ENCODE measurements at regions not wholly inside any gene's neighbourhood (a gene's known extent, or its start where the extent isn't known, plus 50 kb on each side); places are given as distances from the start of the nearest gene placed in this dataset.
A peak's percentile ranks its signal among the peaks of the same experiment; 100 is the strongest.
"Not testable (repeated sequence)": the region's sequence is repeated elsewhere in the genome, so short reads cannot be mapped to it uniquely, and the experiment has no call there.

- Mint-ChIP-seq H3K4me3 (no peak overlapping the region), H3K9me3 (no peaks in the 10 kb centered on the region), H3K4me1 (peaks cover 0 to 7% (median 0%) of the 10 kb centered on the region in 3 donors), H3K27ac (peak overlapping the region in 1 of 6 donors; percentile 5), H3K36me3 (no peaks in the 10 kb centered on the region), H3K27me3 (peaks cover 0 to 10% (median 8%) of the 10 kb centered on the region in 3 donors)
- ATAC-seq (ENCODE audit: low read depth in 2 of 2): no peak
- no peak for DNase-seq
Measured at GRCh38 chr12:91657032-91657431, 474.4 kb upstream of the DCN start.

GRCh38 chr12:91655966-91656365, 473.3 kb upstream of the DCN start:
- no peak for DNase-seq
- H3K27ac Mint-ChIP-seq: no peak overlapping the region
- H3K4me3 Mint-ChIP-seq: no peak overlapping the region
- no peaks in the 10 kb centered on the region for H3K36me3 Mint-ChIP-seq
- no peak for ATAC-seq (ENCODE audit: low read depth in 2 of 2)
- H3K4me1 Mint-ChIP-seq: peaks cover 0 to 7% (median 0%) of the 10 kb centered on the region in 3 donors
- peaks cover 7 to 18% (median 15%) of the 10 kb centered on the region in 3 donors for H3K27me3 Mint-ChIP-seq
- peaks cover 0 to 2% (median 0%) of the 10 kb centered on the region in 7 donors for H3K9me3 Mint-ChIP-seq

- peaks cover 16 to 25% (median 18%) of the 10 kb centered on the region in 3 donors for H3K27me3 Mint-ChIP-seq
Measured at GRCh38 chr12:91654087-91654486, 471.5 kb upstream of the DCN start.

DNA sequence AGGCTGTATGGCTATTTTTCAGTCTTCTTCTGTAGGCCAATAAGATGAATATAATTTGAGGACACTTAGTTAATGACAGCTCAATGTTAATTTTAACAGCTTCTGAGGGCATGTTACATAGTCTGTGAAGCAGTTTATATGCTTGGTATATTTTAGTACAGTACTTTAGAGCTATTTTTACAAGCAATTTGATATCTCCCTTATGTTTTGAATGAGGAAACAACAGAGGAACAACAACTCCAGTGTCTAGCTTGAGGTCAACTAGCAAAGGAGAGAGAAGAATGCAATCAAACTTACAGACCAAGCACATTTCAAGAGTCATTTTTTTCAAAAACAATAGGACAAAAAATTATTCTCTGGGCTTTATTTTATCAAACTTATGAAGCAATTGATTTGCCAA, 469.1 kb upstream of the DCN start:
- DNase-seq (no peak), ATAC-seq (ENCODE audit: low read depth in 2 of 2) (no peak)
- Mint-ChIP-seq H3K27me3 (peaks cover 25 to 29% (median 28%) of the 10 kb centered on the region in 3 donors), H3K9me3 (peaks cover 0 to 2% (median 0%) of the 10 kb centered on the region in 7 donors), H3K36me3 (no peaks in the 10 kb centered on the region), H3K27ac (no peak overlapping the region), H3K4me3 (no peak overlapping the region), H3K4me1 (no peaks in the 10 kb centered on the region)

More at GRCh38 chr12:91654087-91654486, 471.5 kb upstream of the DCN start:
- DNase-seq (no peak), ATAC-seq (ENCODE audit: low read depth in 2 of 2) (no peak)
- Mint-ChIP-seq H3K9me3 (peaks cover 0 to 2% (median 0%) of the 10 kb centered on the region in 7 donors), H3K27ac (no peak overlapping the region), H3K4me1 (peaks cover 0 to 7% (median 0%) of the 10 kb centered on the region in 3 donors), H3K4me3 (no peak overlapping the region), H3K36me3 (no peaks in the 10 kb centered on the region)

DNA sequence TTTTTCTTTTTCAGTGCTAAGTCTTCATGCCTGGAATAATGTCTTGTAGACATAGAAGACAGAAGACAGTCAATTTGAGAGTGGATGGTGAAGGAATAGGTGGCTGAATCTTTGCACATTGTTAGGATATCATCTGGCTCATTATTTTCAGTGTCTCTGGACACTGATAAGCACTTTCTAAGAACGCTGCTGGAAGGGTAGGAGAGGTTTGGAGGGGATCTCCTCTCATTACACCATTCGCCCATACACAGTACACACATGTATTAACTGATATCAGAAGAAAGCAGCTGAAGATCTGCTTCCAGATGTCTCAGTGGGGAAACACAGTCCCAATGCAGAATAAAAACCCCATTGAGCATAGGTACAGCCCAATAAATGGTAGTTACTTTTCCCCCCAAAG, 461.1 kb upstream of the DCN start:
- no peak overlapping the region for H3K27ac Mint-ChIP-seq
- no peaks in the 10 kb centered on the region for H3K36me3 Mint-ChIP-seq
- ATAC-seq (ENCODE audit: low read depth in 2 of 2) (no peak), DNase-seq (no peak)
- no peaks in the 10 kb centered on the region for H3K9me3 Mint-ChIP-seq
- H3K27me3 Mint-ChIP-seq: peaks cover 0 to 14% (median 11%) of the 10 kb centered on the region in 3 donors
- no peak overlapping the region for H3K4me3 Mint-ChIP-seq
- H3K4me1 Mint-ChIP-seq: no peaks in the 10 kb centered on the region

- Mint-ChIP-seq H3K9me3 (no peaks in the 10 kb centered on the region), H3K4me3 (no peak overlapping the region), H3K4me1 (no peaks in the 10 kb centered on the region), H3K36me3 (no peaks in the 10 kb centered on the region), H3K27me3 (peaks cover 0 to 6% (median 6%) of the 10 kb centered on the region in 3 donors), H3K27ac (peak overlapping the region in 1 of 6 donors; percentile 6)
- DNase-seq: no peak
- no peak for ATAC-seq (ENCODE audit: low read depth in 2 of 2)
Measured at GRCh38 chr12:91640021-91640420, 457.4 kb upstream of the DCN start.

DNA sequence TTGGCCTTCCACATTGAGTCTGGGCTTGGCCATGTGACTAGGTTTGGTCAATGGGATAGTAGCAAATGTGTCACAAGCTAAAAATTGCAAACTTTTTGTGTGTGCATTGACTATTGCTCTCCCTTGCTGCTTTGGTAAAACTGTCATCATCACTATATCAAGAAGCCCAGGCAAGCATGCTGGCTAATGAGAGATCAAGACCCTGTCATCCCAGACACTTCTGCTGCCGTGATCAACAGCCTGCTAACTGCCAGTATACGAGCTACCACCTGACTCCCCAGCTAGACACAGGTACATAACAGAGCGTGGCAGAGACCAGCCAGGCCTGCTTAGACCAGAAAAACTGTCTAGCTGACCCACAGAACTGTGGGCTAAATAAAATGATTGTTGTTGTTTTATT, 456.7 kb upstream of the DCN start:
- H3K9me3 Mint-ChIP-seq: peaks cover 0 to 6% (median 0%) of the 10 kb centered on the region in 7 donors
- H3K27me3 Mint-ChIP-seq: peaks cover 0 to 11% (median 6%) of the 10 kb centered on the region in 3 donors
- no peak overlapping the region for H3K27ac Mint-ChIP-seq
- no peaks in the 10 kb centered on the region for H3K36me3 Mint-ChIP-seq
- ATAC-seq (ENCODE audit: low read depth in 2 of 2) (no peak), DNase-seq (no peak)
- no peaks in the 10 kb centered on the region for H3K4me1 Mint-ChIP-seq
- no peak overlapping the region for H3K4me3 Mint-ChIP-seq

- Mint-ChIP-seq H3K36me3 (no peaks in the 10 kb centered on the region), H3K4me1 (no peaks in the 10 kb centered on the region), H3K9me3 (peaks cover 0 to 7% (median 0%) of the 10 kb centered on the region in 7 donors), H3K27me3 (peaks cover 0 to 11% (median 6%) of the 10 kb centered on the region in 3 donors), H3K27ac (no peak overlapping the region), H3K4me3 (no peak overlapping the region)
- ATAC-seq (ENCODE audit: low read depth in 2 of 2) (no peak), DNase-seq (no peak)
Measured at GRCh38 chr12:91637789-91638624, 455.4 kb upstream of the DCN start.

DNA sequence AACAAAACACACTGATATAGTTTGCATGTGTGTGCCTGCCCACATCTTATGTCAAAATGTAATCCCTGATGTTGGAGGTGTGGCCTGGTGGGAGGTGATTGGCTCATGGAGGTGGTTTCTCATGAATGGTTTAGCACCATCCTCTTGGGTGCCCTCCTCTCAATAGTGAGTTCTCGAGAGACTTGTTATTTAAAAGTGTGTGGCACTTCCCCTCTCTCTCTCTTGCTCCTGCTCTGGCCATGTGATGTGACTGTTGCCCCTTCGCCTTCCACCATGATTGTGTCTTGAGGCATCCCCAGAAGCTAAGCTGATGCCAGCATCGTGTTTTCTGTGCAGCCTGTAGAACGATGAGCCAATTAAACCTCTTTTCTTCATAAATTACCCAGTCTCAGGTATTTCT, 454.1 kb upstream of the DCN start:
- Mint-ChIP-seq H3K9me3 (peaks cover 0 to 7% (median 0%) of the 10 kb centered on the region in 7 donors), H3K4me3 (no peak overlapping the region), H3K27ac (no peak overlapping the region), H3K36me3 (no peaks in the 10 kb centered on the region), H3K27me3 (peaks cover 0 to 11% (median 8%) of the 10 kb centered on the region in 3 donors), H3K4me1 (no peaks in the 10 kb centered on the region)
- no peak for DNase-seq
- ATAC-seq (ENCODE audit: low read depth in 2 of 2): no peak

DNA sequence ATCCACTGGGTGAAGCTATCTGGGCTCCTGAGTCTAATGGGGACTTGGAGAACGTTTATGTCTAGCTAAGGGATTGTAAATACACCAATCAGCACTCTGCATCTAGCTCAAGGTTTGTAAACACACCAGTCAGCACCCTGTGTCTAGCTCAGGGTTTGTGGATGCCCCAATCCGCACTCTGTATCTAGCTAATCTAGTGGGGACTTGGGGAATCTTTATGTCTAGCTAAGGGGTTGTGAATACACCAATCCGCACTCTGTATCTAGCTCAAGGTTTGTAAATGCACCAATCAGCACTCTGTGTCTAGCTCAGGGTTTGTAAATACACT, 451.7 kb upstream of the DCN start:
- H3K4me1 Mint-ChIP-seq; ATAC-seq (ENCODE audit: low read depth in 2 of 2); H3K36me3 Mint-ChIP-seq; H3K9me3 Mint-ChIP-seq; DNase-seq; H3K27ac Mint-ChIP-seq; H3K4me3 Mint-ChIP-seq: not testable (repeated sequence)
- peaks cover 0 to 11% (median 8%) of the 10 kb centered on the region in 3 donors for H3K27me3 Mint-ChIP-seq

- H3K9me3 Mint-ChIP-seq: peaks cover 0 to 7% (median 0%) of the 10 kb centered on the region in 7 donors
- DNase-seq (no peak), ATAC-seq (ENCODE audit: low read depth in 2 of 2) (no peak)
- H3K36me3 Mint-ChIP-seq: no peaks in the 10 kb centered on the region
- no peaks in the 10 kb centered on the region for H3K4me1 Mint-ChIP-seq
- H3K4me3 Mint-ChIP-seq: no peak overlapping the region
- no peak overlapping the region for H3K27ac Mint-ChIP-seq
- peaks cover 0 to 11% (median 8%) of the 10 kb centered on the region in 3 donors for H3K27me3 Mint-ChIP-seq
Measured at GRCh38 chr12:91633734-91634357, 451.2 kb upstream of the DCN start.

DNA sequence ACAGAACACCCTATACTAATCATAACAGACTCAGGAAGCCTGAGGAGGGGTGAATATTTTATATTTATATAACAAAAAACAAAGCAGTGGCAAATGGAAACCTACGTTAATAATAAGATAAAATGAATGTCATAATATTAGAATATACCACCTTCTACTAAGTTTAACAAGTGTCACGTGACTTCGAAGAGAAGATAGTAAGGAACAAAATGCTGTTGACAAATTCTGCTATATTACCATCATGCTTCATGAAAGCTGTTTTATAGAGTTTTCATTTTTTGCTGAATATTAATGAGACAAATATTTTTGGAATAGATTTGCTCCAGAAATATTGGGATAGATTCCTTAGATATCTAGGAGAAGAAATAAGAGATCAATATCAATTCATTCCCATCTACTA, 450.6 kb upstream of the DCN start:
- DNase-seq: no peak
- Mint-ChIP-seq H3K36me3 (no peaks in the 10 kb centered on the region), H3K4me1 (no peaks in the 10 kb centered on the region), H3K27ac (no peak overlapping the region), H3K27me3 (peaks cover 0 to 11% (median 8%) of the 10 kb centered on the region in 3 donors), H3K4me3 (no peak overlapping the region), H3K9me3 (peaks cover 0 to 7% (median 0%) of the 10 kb centered on the region in 7 donors)
- no peak for ATAC-seq (ENCODE audit: low read depth in 2 of 2)

DNA sequence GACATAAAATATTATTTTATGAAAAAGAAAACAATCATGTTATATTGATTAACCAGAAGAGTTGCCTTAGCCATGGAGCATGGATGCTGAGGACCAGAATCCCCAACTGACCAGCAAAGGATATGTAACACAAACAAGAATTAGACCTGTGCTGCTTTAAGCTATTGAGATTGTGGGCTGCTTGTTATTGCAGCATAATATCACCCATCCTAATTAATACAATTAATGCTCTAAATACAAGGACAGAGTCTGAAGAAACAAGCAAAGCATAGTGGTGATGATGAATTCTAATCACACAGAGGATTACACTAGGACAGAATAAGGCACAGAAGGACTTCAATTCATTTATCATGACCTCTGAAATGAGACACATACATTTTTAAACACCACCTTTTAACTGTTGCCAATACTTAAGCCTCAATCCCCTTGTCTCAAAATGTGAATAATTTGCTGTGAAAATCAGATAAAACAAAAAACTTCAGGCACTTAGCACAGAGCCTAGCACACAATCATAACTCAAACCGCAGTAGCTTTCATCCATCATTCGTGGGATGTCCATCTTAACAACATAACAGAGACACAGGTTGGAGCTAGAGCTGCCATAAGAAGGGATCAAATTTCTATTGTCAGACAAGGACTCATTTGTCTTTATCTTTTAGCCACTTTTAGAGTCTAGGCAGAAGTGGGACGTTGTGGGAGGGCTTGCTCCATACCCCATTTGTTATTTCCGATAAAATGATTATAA, 449.6 kb upstream of the DCN start:
- no peak for DNase-seq
- Mint-ChIP-seq H3K36me3 (no peaks in the 10 kb centered on the region), H3K27me3 (peaks cover 0 to 11% (median 8%) of the 10 kb centered on the region in 3 donors), H3K4me1 (no peaks in the 10 kb centered on the region), H3K9me3 (peaks cover 2 to 11% (median 4%) of the 10 kb centered on the region in 7 donors), H3K27ac (no peak overlapping the region), H3K4me3 (no peak overlapping the region)
- no peak for ATAC-seq (ENCODE audit: low read depth in 2 of 2)
